PFSK-1 (cell line): ENCODE measurements at regions not wholly inside any gene's neighbourhood (a gene's known extent, or its start where the extent isn't known, plus 50 kb on each side); places are given as distances from the start of the nearest gene placed in this dataset.

Source experiments
- FOXP2 ChIP-seq: optimal IDR thresholded peaks from 2 replicates; pipeline ENCODE3; 2011; ENCODE audit warnings: borderline replicate concordance, control low read depth, inconsistent platforms; ENCODE audit not compliant: insufficient read depth; ENCODE audit errors: extremely low read length, extremely low read depth
- POLR2AphosphoS5 ChIP-seq: IDR thresholded peaks from 2 replicates; pipeline ENCODE4 v1.6.1; 2012; ENCODE audit warnings: low read depth, mild to moderate bottlenecking, control low read depth, low read length, moderate library complexity
- REST ChIP-seq, 2 experiments: IDR thresholded peaks; 2 replicates each; pipeline versions ENCODE4 v1.6.1 to v1.8.0; 2011 to 2012; ENCODE audit warnings: low read depth in 2 of 2, low read length in 2 of 2, control low read depth in 1 of 2, inconsistent platforms in 1 of 2, mild to moderate bottlenecking in 1 of 2, moderate library complexity in 1 of 2; ENCODE audit not compliant: insufficient read depth in 1 of 2
- SIN3A ChIP-seq: IDR thresholded peaks from 2 replicates; pipeline ENCODE4 v1.6.1; 2012; ENCODE audit warnings: mild to moderate bottlenecking, low read length, moderate library complexity, borderline replicate concordance; ENCODE audit not compliant: insufficient read depth
- TAF1 ChIP-seq: IDR thresholded peaks from 2 replicates; pipeline ENCODE4 v1.6.1; 2012; ENCODE audit warnings: low read length, control low read depth, borderline replicate concordance; ENCODE audit not compliant: insufficient read depth

GRCh38 chr9:115364991-115365390 lies 247.0 kb upstream of the TNC start:
- TF ChIP-seq REST (IDR thresholded peaks at IDR 0.05; ENCODE audit: insufficient read depth in 1 of 2, low read depth in 2 of 2, low read length in 2 of 2) (no peak), POLR2AphosphoS5 (no peak), FOXP2 (no peak), SIN3A (no peak), TAF1 (no peak)

GRCh38 chr9:115367321-115367720 lies 249.4 kb upstream of the TNC start:
- no peak for TF ChIP-seq SIN3A
- TF ChIP-seq FOXP2 = no peak
- no peak for TF ChIP-seq REST (IDR thresholded peaks at IDR 0.05; ENCODE audit: insufficient read depth in 1 of 2, low read depth in 2 of 2, low read length in 2 of 2)
- no peak for TF ChIP-seq TAF1
- TF ChIP-seq POLR2AphosphoS5 = no peak

- TF ChIP-seq TAF1 (no peak), FOXP2 (no peak), POLR2AphosphoS5 (no peak), SIN3A (no peak), REST (IDR thresholded peaks at IDR 0.05; ENCODE audit: insufficient read depth in 1 of 2, low read depth in 2 of 2, low read length in 2 of 2) (no peak)
Measured at GRCh38 chr9:115367780-115368525, 250.0 kb upstream of the TNC start.

- peak in 1 of 2 experiments; percentile 53; a peak in 1 of 4 replicates for TF ChIP-seq REST (IDR thresholded peaks at IDR 0.05; ENCODE audit: insufficient read depth in 1 of 2, low read depth in 2 of 2, low read length in 2 of 2)
- TF ChIP-seq TAF1 = peak; percentile 34; the same call in 1 of the 2 replicates
- 0 out of 2 replicates have a peak, but pooled peaks have one; percentile 27 for TF ChIP-seq SIN3A
- no peak for TF ChIP-seq POLR2AphosphoS5
Measured at GRCh38 chr9:115369322-115369957, 251.5 kb upstream of the TNC start.
